GM21825 (cell line): ENCODE measurements at regions not wholly inside any gene's neighbourhood (a gene's known extent, or its start where the extent isn't known, plus 50 kb on each side); places are given as distances from the start of the nearest gene placed in this dataset.
"Not testable (repeated sequence)": the region's sequence is repeated elsewhere in the genome, so short reads cannot be mapped to it uniquely, and the experiment has no call there.

ENCODE experiments used
- ATAC-seq: cut with Tn5 transposase; IDR thresholded peaks from one replicate; pipeline ENCODE4 v1.9.1; 2021; ENCODE audit warnings: mild to moderate bottlenecking, moderate library complexity; ENCODE audit not compliant: unreplicated experiment

- ATAC-seq = no peak
Measured at GRCh38 chr13:50129706-50130122, 114.5 kb downstream of the KCNRG start.

- ATAC-seq = no peak
Measured at GRCh38 chr13:50130123-50130946, 115.1 kb downstream of the KCNRG start.

- no peak for ATAC-seq
Measured at GRCh38 chr13:50131920-50132903, 117.0 kb downstream of the KCNRG start.

GRCh38 chr13:50132904-50133357 is 117.7 kb downstream of the KCNRG start:
- no peak for ATAC-seq

GRCh38 chr13:50133358-50133953 is 118.2 kb downstream of the KCNRG start:
- ATAC-seq = no peak

DNA sequence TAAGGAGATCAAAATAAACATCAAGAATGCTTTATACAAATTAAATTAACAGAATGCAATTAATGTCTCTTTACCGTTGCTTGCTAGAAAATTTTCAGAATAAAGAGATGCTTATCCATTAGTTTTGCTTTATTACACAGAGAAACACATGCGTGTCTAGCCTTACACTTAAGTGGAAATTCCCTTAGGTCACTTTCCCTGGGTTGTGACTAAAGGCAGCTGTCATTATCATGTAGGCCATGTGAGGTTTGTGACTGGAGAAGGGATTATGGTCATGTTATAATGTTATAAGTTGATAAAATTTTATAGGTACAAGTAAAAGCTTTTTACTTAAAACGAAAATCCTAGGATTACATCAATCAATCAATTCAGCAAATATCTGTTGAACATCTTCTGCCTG is 121.0 kb downstream of the KCNRG start:
- ATAC-seq = no peak

GRCh38 chr13:50136678-50137077 is 121.4 kb downstream of the KCNRG start:
- no peak for ATAC-seq

DNA sequence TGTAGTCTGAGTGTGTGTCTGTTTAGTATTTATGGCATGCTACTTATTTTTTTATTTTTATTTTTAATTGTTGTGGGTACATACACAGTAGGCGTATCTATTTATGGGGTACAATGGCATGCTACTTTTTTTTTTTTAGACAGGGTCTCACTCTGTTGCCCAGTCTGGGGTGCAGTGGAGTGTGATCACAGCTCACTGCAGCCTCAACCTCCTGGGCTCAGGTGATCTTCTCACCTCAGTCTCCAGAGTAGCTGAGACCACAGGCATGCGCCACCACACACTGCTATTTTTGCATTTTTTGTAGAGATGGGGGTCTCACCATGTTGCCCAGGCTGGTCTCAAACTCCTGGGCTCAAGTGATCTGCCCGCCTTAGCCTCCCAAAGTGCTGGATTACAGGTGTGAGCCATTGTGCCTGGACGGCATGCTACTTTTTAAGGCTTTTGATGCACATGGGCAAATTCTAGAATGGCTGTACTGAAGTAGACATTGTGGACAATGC is 124.2 kb downstream of the KCNRG start:
- ATAC-seq = not testable (repeated sequence)

DNA sequence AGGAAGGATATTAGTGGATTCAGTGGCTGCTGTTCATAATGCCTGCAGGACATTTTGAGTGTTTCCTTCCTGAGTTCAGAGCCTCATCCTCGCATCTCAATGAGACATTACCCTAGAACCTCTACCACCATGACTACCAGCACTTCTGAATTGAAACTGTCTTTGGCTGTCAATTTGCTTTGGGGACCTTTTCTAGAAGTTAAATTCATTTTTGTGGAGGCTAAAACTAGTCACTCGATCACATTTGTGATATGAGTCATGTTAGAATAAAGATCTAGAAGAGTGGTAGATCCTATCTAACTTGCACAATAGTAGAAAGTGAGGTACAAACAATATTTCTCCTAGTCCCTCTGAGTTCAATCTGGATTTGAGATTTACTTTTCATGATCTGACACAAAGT is 124.9 kb downstream of the KCNRG start:
- no peak for ATAC-seq

GRCh38 chr13:50140581-50141374 is 125.5 kb downstream of the KCNRG start:
- no peak for ATAC-seq

- ATAC-seq = no peak
Measured at GRCh38 chr13:50141375-50141975, 126.2 kb downstream of the KCNRG start.

DNA sequence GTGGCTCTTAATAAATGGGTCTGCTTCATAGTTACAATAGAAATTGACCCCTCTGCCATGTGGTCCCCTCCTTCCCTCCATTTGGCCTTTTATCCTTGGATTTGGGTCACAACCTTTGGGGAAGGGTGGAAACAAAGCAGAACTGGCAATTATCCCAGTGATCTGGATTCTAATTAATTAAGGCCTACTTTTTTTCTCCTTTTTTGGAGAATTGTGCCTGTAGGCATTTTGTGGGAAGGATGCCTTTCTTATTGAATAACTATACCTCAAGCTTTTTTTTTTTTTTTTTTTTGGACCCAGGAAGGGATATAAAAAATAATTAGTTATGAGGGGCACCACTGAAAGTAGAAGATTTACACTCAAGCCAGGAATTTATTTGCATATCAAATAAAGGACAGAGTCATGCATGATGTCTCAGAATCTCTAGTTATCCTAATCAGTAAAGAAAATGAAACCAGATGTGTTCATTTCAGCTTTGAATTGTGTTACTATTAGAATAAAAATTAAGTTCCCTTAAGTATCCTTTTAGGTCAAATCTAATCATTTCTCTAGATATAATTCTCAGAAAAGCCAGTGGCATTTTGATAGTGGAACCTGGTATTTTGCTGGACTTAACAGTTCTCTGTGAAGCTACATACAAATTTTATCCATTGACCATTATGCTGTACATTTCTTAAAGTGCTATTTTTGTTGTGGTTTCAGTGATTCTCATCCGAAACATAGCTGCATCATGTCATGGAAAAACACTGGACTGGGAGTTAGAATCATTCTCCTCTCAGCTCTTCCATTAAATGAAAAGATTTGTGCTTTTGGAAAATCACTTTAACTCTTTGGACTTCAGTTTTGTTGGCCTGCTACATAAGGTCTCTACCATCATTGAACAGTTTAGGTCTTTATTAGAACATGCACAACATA is 129.3 kb downstream of the KCNRG start:
- no peak for ATAC-seq

GRCh38 chr13:50149214-50149613 is 134.0 kb downstream of the KCNRG start:
- ATAC-seq = no peak

DNA sequence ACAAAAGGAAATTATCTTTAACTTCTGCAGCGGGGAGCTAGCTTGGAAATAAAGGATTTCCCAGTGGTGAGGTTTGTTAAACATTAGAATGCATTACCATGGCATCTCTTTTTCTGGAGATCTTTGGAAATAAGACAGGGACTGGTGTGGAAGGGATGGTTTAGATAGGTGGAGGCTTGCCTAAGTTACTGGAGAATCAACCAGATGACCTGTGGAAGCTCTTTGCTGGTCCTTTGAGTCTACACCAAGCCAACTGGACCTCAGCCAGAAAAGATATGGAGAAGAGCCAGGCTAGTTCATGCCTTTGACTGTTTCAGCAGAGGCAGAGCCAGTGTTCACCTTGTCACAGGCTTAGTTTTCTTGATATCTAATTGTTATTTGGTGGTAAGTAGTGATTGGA is 134.7 kb downstream of the KCNRG start:
- no peak for ATAC-seq

DNA sequence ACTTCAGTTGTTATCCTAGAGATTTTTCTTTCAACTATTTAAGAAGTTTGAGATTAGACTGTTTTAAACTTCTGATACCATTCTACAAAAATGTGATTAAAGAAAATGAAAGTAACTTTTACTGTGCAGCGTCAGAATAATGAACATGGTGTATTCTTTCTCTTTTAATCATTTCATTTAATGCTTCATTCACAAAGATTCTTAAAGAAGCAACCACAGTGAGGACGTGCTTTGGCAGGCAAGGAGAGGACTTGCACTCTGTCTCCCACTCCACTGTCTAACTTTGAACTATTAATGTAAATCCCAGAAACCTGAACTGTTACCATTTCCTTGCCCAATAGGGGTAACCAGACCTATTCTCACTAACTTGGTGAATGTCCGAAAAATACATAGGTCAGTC is 137.0 kb downstream of the KCNRG start:
- ATAC-seq = no peak

GRCh38 chr13:50152655-50153309 is 137.5 kb downstream of the KCNRG start:
- no peak for ATAC-seq

- ATAC-seq = no peak
Measured at GRCh38 chr13:50153401-50153800, 138.2 kb downstream of the KCNRG start.

- ATAC-seq = no peak
Measured at GRCh38 chr13:50153876-50154275, 138.6 kb downstream of the KCNRG start.
